D721Med (cell line): ENCODE measurements at regions not wholly inside any gene's neighbourhood (a gene's known extent, or its start where the extent isn't known, plus 50 kb on each side); places are given as distances from the start of the nearest gene placed in this dataset.
A peak's percentile ranks its signal among the peaks of the same experiment; 100 is the strongest.
"Not testable (repeated sequence)": the region's sequence is repeated elsewhere in the genome, so short reads cannot be mapped to it uniquely, and the experiment has no call there.

Source experiments
- DNase-seq: peaks from one replicate; pipeline ENCODE4 v3.0.0; 2011; ENCODE audit warnings: low spot score; ENCODE audit not compliant: insufficient read length
- FAIRE-seq: peaks from 2 replicates; lab custom pipeline; 2011; peaks lifted over from hg19 to GRCh38; lab: Jason Lieb, UNC
- TF ChIP-seq, protein P1 (sequence below): IDR thresholded peaks from 2 replicates; pipeline ENCODE4 v1.5.1; 2012; ENCODE audit warnings: mild to moderate bottlenecking, control low read depth; ENCODE audit not compliant: insufficient read depth; ENCODE audit errors: missing control alignments

DNA sequence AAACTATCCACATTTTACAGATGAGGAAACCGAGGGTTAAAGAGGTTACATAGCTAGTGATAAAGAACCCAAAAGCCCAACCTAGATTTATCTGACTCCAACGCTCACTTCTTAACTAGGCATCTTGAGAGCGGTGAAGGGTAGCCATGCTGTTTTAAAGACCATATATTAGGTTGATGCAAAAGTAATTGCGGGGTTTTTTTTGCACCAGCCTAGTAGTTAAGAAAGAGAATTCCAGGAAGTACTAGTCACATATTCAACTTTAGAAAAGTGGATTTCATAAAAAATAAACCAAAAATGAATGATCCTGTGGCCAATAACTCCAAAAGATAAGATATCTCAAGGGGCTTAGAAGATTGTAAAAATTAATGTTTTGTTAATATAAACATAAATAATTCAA is 162.1 kb downstream of the GLUL start:
- DNase-seq (no peak), FAIRE-seq (no peak)
- TF ChIP-seq, protein P1, sequence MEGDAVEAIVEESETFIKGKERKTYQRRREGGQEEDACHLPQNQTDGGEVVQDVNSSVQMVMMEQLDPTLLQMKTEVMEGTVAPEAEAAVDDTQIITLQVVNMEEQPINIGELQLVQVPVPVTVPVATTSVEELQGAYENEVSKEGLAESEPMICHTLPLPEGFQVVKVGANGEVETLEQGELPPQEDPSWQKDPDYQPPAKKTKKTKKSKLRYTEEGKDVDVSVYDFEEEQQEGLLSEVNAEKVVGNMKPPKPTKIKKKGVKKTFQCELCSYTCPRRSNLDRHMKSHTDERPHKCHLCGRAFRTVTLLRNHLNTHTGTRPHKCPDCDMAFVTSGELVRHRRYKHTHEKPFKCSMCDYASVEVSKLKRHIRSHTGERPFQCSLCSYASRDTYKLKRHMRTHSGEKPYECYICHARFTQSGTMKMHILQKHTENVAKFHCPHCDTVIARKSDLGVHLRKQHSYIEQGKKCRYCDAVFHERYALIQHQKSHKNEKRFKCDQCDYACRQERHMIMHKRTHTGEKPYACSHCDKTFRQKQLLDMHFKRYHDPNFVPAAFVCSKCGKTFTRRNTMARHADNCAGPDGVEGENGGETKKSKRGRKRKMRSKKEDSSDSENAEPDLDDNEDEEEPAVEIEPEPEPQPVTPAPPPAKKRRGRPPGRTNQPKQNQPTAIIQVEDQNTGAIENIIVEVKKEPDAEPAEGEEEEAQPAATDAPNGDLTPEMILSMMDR: no peak

DNA sequence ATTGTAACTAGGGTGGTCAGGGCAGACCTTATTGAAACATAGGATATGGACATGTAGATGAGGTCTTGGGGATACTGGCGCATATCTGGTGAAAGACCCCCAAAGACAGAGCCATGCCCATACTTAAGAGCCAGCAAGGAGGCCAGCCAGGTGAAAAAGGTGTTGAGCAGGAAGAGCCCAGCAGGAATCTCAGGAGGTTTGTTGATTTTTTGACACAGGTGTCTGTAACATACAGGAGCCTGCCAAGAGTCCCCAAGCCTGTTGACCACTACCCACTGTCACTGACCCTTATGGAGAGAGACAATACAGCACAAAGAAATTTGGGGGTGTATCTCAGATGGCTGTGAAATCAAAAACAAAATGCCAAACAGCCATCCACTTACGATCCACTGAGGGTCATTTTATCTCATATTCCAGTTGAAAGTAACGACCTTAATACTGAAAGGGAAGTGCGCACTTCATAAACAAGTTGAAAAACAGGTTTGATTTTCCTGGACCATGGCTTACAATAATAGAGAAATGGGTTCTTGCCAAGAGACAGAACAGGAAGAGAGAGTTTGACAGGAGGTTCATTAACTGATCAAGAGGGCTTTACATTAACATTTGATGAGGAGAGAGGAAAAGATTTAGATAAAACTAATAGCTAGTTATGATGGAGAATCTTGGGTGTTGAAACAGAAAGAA is 163.6 kb downstream of the GLUL start:
- no peak for DNase-seq
- TF ChIP-seq, protein P1: no peak
- FAIRE-seq: peak; percentile 60

DNA sequence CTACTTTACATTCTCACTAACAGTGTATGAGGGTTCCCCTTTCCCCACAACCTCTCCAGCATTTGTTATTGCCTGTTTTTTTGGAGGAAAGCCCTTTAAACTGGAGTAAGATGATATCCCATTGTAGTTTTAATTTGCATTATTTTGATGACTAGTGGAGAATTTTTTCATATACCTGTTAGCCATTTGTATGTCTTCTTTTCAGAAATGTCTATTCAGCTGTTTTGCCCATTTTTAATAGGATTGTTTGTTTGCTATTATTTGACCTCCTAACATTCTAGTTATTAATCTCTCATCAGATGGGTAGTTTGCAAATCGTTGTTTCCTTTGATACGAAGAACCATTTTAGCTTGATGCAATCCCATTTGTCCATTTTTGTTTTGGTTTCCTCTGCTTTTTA is 165.0 kb downstream of the GLUL start:
- peak; percentile 84 for FAIRE-seq
- no peak for DNase-seq
- TF ChIP-seq, protein P1: no peak

DNA sequence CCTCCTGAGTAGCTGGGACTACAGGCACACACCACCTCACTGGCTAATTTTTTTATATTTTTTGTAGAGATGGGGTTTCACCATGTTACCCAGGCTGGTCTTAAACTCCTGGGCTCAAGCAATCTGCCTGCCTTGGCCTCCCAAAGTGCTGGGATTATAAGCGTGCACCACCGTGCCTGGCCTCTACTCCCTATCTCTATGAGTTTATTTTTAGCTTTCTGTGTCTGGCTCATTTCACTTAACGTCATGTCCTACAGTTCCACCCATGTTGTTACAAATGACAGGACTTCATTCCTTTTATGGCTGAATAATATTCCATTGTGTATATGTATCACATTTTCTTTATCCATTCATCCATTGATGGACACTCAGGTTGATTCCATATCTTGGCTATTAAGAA is 164.2 kb upstream of the ZNF648 start:
- not testable (repeated sequence) for DNase-seq, FAIRE-seq

DNA sequence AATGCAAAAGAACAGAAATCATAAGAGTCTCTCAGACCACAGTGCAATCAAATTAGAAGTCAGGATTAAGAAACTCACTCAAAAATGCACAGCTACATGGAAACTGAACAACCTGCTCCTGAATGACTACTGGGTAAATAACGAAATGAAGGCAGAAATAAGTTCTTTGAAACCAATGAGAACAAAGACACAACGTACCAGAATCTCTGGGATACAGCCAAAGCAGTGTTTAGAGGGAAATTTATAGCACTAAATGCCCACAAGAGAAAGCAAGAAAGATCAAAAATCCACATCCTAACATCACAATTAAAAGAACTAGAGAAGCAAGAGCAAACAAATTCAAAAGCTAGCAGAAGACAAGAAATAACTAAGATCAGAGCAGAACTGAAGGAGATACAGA is 160.5 kb upstream of the ZNF648 start:
- not testable (repeated sequence) for DNase-seq, FAIRE-seq

DNA sequence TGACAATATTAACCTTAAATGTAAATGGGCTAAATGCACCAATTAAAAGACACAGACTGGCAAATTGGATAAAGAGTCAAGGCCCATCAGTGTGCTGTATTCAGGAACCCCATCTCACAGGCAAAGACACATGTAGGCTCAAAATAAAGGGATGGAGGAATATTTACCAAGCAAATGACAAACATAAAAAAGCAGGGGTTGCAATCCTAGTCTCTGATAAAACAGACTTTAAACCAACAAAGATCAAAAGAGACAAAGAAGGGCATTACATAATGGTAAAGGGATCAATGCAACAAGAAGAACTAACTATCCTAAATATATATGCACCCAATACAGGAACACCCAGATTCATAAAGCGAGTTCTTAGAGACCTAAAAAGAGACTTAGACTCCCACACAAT is 159.9 kb upstream of the ZNF648 start:
- not testable (repeated sequence) for FAIRE-seq, DNase-seq

DNA sequence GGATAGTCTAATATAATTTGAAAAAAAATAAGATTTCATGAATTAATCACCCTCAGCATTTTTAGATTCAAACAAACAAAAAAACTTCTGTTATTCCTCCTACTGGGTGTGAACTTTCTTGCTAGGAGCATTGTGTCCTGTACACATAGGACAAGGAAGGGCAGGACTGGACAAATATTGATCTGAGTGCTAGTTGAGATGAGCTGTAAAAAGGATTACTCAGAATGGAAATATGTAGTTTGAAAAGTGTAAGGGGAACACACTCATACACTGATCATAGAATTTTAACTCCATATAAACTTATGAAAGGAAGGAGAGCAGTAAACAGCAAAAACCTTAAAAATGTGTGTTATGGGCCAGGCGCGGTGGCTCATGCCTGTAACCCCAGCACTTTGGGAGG is 156.5 kb upstream of the ZNF648 start:
- DNase-seq (no peak), FAIRE-seq (no peak)
- TF ChIP-seq, protein P1: no peak

DNA sequence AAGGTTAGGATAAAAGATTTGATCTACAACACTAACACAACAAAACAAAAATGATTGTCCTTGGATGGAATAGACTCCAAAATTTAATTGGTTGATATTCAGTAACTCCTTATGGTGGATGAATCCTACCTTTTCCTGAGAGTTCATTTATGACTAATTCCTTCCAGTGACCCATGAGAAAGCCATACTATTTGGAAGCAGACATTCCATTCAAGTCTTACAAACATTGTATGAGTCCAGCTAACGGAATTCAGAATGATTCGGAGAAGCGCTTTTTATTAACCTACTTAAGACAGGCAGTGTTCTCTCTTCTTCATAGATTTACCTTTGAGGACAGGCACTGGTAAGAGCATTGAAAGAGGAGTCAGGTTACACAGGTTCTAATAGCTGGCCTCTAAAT is 155.6 kb upstream of the ZNF648 start:
- peak; percentile 89 for FAIRE-seq

More for the DNA sequence above, 155.6 kb upstream of the ZNF648 start:
- no peak for DNase-seq
- TF ChIP-seq, protein P1: no peak
